ENCODE measurements at regions not wholly inside any gene's neighbourhood (a gene's known extent, or its start where the extent isn't known, plus 50 kb on each side); places are given as distances from the start of the nearest gene placed in this dataset.
"Not testable (repeated sequence)": the region's sequence is repeated elsewhere in the genome, so short reads cannot be mapped to it uniquely, and the experiment has no call there.

DNA sequence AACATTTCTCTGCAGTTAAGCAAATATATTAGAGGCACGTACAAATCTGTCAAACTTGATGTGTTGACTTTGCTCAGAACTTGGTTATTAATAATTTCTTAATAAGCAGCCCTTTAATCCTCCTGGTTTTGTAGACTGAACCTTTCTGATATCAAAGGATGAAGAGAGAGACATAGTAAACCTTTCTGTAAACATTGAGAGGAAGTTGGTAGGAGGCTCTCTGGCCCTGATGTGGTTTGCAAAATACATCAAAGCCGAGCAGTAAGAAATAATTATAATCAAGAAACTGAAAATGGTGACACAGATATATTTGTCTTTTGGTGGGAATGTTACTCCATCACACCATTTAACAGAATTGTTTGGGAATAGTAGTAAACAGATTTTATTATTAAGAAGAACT is 111.9 kb downstream of the OXSM start:
- Mint-ChIP-seq H3K4me1 (peaks cover 3% of the 10 kb centered on the region), H3K36me3 (ENCODE audit: low read depth) (no peaks in the 10 kb centered on the region), H3K4me3 (no peak overlapping the region), H3K27ac (no peak overlapping the region), H3K9me3 (no peaks in the 10 kb centered on the region), H3K27me3 (no peaks in the 10 kb centered on the region)
- ChIA-PET CTCF (no interaction called here), POLR2A (no interaction called here)
- DNase-seq: no peak

DNA sequence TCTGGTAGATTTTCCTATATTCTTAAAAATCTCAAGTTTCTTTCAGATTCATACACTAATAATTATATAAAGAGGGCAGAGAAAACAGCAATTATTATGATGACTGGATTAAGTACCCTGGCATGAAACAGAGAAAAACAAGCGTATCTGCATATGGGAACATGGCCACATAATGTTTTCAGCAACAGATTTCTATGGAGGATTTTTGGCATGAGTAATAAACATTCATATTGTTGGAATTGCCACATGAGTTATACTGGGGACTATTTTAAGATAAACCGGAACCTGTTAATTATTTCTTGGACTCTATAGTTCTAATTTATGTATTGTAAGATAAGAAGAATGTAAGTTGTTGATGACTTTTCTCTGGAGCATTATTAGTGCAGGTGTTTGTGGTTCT is 112.7 kb downstream of the OXSM start:
- CTCF ChIA-PET: no interaction called here
- POLR2A ChIA-PET: no interaction called here
- DNase-seq: no peak
- Mint-ChIP-seq H3K4me3 (no peak overlapping the region), H3K27me3 (no peaks in the 10 kb centered on the region), H3K9me3 (no peaks in the 10 kb centered on the region), H3K4me1 (peaks cover 3% of the 10 kb centered on the region), H3K36me3 (ENCODE audit: low read depth) (no peaks in the 10 kb centered on the region), H3K27ac (no peak overlapping the region)

DNA sequence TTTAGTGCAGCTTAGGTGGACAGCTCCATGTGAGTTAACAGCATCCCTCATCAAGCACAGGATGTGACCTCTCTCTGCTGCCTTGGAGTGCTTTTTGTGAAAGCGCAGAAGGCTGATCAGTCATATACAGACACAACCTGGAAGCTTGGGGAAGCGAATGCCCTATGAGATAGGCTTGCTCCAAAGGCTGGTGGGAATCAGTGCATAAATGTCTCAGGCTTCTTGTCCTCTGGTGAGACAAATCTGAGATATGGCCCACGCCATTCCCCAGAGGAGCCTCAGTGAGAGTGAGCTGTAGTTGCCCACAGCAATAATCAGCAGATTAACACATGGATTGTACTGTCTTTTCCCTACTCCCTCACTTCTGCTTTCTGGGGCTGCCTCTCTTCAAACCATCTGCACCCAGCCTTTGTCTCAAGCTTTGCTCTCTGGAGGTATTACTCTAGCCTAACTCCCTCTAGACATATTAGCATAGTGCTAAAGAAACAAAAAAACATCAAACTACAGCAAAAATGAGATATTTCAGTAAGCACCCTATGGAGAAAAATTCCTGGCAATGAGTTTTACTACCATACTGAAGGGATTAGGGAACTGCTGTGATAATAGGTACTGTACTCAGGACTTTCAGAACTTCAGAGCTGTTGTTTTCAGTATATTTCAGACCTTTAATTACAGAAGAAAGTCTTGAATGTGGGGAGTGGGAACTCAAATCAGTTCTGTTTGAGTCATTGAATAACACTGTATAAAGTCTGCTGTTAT is 113.7 kb downstream of the OXSM start:
- Mint-ChIP-seq H3K27me3 (no peaks in the 10 kb centered on the region), H3K27ac (no peak overlapping the region), H3K4me1 (peaks cover 3% of the 10 kb centered on the region), H3K9me3 (no peaks in the 10 kb centered on the region), H3K36me3 (ENCODE audit: low read depth) (no peaks in the 10 kb centered on the region), H3K4me3 (no peak overlapping the region)
- DNase-seq: no peak
- POLR2A ChIA-PET: no interaction called here
- CTCF ChIA-PET: no interaction called here

GRCh38 chr3:25904206-25904605 is 114.3 kb downstream of the OXSM start:
- no peak for DNase-seq
- H3K27me3 Mint-ChIP-seq: no peaks in the 10 kb centered on the region
- no peak overlapping the region for H3K4me3 Mint-ChIP-seq
- ChIA-PET CTCF (no interaction called here), POLR2A (no interaction called here)
- H3K36me3 Mint-ChIP-seq (ENCODE audit: low read depth): no peaks in the 10 kb centered on the region
- peaks cover 3% of the 10 kb centered on the region for H3K4me1 Mint-ChIP-seq
- H3K9me3 Mint-ChIP-seq: no peaks in the 10 kb centered on the region
- no peak overlapping the region for H3K27ac Mint-ChIP-seq

DNA sequence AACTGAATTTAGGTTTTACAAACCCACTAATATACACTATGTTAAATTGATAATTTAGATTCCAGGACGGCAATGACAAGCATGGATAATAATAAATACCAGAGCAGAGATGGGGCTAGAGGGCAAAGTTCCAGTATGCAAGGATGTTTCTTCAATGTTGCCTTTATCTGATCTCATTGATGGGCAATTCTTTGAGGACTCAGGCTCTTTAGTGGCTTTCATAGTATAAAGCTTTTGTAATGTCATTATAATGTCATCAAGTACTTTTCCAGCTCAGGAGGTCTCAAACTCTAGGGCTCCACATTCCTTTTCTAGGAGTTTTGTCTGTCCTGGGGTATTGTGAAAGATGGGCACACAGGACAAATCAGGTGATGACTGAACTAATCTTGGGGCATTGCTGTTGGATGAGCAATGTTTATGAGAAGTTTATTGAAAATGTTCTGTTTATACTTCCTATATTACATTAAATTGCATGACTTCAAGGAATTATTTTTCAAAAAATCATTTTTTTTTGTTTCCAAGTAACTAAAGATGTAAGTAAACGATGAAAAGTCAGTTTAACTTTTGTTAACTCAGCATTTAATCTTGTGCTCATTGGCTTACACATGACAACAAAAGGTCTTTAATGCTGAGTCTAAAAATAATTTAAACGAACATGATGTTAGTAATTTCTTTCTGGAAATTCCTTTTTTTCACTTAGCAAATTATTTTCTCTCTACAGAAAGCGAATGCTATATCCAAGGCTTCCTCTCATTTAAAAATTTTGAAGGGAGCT is 116.4 kb downstream of the OXSM start:
- Mint-ChIP-seq H3K27me3 (no peaks in the 10 kb centered on the region), H3K4me1 (peaks cover 5% of the 10 kb centered on the region), H3K36me3 (ENCODE audit: low read depth) (no peaks in the 10 kb centered on the region), H3K4me3 (no peak overlapping the region), H3K27ac (no peak overlapping the region), H3K9me3 (no peaks in the 10 kb centered on the region)
- no peak for DNase-seq
- ChIA-PET POLR2A (no interaction called here), CTCF (no interaction called here)

GRCh38 chr3:25907081-25907480 is 117.2 kb downstream of the OXSM start:
- ChIA-PET CTCF (no interaction called here), POLR2A (no interaction called here)
- Mint-ChIP-seq H3K4me3 (no peak overlapping the region), H3K27ac (no peak overlapping the region), H3K4me1 (peaks cover 10% of the 10 kb centered on the region), H3K9me3 (no peaks in the 10 kb centered on the region), H3K27me3 (no peaks in the 10 kb centered on the region), H3K36me3 (ENCODE audit: low read depth) (no peaks in the 10 kb centered on the region)
- no peak for DNase-seq

DNA sequence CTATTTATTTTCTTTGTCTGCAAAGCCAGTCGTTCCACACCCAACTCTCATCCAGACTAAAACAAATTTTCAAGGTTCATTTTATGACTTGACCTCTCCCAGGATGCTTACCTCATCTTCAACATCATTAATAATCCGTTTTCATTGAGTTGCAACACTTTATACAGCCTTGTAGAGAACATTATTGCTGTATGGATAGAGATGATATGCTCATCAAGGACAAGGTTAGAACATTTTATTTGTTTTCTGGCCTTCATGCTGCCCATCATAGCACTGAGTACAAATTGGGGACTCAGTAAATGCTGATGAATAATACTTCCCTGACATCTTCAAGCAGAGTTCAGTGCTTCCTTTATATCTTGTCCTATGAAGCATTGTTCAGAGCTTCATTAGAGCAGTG is 120.2 kb downstream of the OXSM start:
- no peaks in the 10 kb centered on the region for H3K27me3 Mint-ChIP-seq
- H3K27ac Mint-ChIP-seq: no peak overlapping the region
- no peak for DNase-seq
- no peak overlapping the region for H3K4me3 Mint-ChIP-seq
- H3K4me1 Mint-ChIP-seq: peaks cover 13% of the 10 kb centered on the region
- H3K9me3 Mint-ChIP-seq: no peaks in the 10 kb centered on the region
- CTCF ChIA-PET: no interaction called here
- H3K36me3 Mint-ChIP-seq (ENCODE audit: low read depth): no peaks in the 10 kb centered on the region
- POLR2A ChIA-PET: no interaction called here

DNA sequence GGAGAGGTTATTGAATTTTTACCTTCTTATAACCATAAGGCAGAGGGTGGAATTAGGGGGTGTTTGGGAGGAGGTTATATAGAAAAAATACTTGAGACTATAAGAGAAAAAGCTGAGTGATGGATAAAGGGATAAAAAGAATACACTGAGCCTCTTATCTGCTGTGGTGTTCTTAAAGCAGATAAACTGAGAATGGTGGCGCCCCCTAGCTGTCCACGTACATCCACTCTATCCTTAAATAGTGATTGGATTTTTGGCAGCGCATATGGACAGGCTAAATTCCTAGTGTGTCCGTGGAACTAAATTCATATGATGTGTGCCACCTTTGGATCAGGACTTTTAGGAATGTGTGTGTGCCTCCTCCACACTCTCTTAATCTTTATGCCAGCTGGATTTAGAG is 121.1 kb downstream of the OXSM start:
- H3K4me3 Mint-ChIP-seq: no peak overlapping the region
- H3K27ac Mint-ChIP-seq: no peak overlapping the region
- H3K36me3 Mint-ChIP-seq (ENCODE audit: low read depth): no peaks in the 10 kb centered on the region
- CTCF ChIA-PET: no interaction called here
- no peaks in the 10 kb centered on the region for H3K9me3 Mint-ChIP-seq
- peak; percentile 34 for DNase-seq
- no peaks in the 10 kb centered on the region for H3K27me3 Mint-ChIP-seq
- POLR2A ChIA-PET: no interaction called here
- peaks cover 13% of the 10 kb centered on the region for H3K4me1 Mint-ChIP-seq

DNA sequence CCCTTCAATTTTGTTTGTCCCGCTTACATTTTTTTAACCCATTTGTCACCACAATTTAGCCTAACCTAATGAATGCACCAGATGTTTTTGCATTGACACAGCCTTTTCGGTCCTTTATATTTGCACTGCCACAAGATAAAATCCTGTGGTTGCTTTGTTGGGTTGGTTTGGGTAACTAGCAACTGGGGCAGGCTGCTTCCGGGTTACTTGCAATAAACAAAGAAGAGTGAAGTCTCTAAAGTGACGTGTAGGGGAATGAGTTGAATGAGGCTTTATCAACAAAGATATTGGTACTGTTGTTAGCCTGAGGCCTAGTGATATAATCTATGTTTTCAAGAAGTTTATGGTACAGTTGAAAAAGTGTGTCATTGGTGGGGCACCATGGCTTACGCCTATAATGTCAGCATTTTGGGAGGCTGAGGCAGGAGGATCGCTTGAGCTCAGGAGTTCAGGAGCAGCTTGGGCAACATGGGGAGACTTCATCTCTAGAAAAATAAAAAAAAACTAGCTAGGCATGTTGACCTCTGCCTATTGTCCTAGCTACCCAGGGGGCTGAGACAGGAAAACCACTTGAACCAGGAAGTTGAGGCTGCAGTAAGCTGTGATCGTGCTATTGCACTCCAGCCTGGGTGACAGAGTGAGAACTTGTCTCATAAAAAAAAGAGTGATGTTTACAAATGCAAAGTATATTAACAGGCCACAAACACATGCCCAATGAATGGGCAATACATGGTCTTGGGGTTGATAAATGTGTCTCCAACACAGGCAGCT is 121.8 kb downstream of the OXSM start:
- ChIA-PET POLR2A (no interaction called here), CTCF (interaction anchor here (1.4 kb wide), 1 partner anchor 9 kb away, joined by 3 read pairs; no protein-coding TSS in a partner anchor)
- Mint-ChIP-seq H3K9me3 (no peaks in the 10 kb centered on the region), H3K4me1 (peaks cover 13% of the 10 kb centered on the region), H3K27ac (peak overlapping the region; percentile 47), H3K27me3 (no peaks in the 10 kb centered on the region), H3K36me3 (ENCODE audit: low read depth) (no peaks in the 10 kb centered on the region), H3K4me3 (no peak overlapping the region)
- peak; percentile 25 for DNase-seq

DNA sequence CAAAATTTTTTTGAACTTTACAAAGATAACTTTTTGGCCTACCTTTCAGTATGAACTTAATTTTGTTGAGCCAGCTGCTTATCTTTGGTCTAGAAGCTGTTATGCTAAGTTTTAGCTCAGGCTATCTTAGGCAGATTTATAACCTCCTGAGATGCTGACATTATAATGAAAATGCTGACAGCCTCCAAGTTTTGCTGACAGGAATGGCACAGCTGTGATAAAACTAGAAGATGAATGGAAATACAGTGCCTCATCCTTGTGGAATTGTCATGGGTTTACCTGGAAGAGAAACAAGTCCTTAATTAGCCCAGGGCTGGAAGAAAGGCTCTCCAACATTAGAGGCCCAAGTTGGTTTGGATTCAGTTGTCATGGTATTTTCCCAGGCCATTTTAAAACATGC is 123.3 kb downstream of the OXSM start:
- POLR2A ChIA-PET: no interaction called here
- H3K4me3 Mint-ChIP-seq: no peak overlapping the region
- DNase-seq: no peak

GRCh38 chr3:25915673-25916072 is 125.8 kb downstream of the OXSM start:
- H3K27me3 Mint-ChIP-seq: peaks cover 2% of the 10 kb centered on the region
- H3K4me3 Mint-ChIP-seq: no peak overlapping the region
- no peaks in the 10 kb centered on the region for H3K9me3 Mint-ChIP-seq
- peaks cover 13% of the 10 kb centered on the region for H3K4me1 Mint-ChIP-seq
- DNase-seq: no peak
- POLR2A ChIA-PET: no interaction called here
- no peak overlapping the region for H3K27ac Mint-ChIP-seq
- no peaks in the 10 kb centered on the region for H3K36me3 Mint-ChIP-seq (ENCODE audit: low read depth)
- CTCF ChIA-PET: no interaction called here

More for the DNA sequence above, 123.3 kb downstream of the OXSM start:
- H3K27ac Mint-ChIP-seq: no peak overlapping the region
- H3K27me3 Mint-ChIP-seq: peaks cover 2% of the 10 kb centered on the region
- CTCF ChIA-PET: interaction anchor here (1.4 kb wide), 1 partner anchor 8 kb away, joined by 3 read pairs; no protein-coding TSS in a partner anchor
- H3K4me1 Mint-ChIP-seq: peaks cover 13% of the 10 kb centered on the region
- no peaks in the 10 kb centered on the region for H3K36me3 Mint-ChIP-seq (ENCODE audit: low read depth)
- no peaks in the 10 kb centered on the region for H3K9me3 Mint-ChIP-seq

DNA sequence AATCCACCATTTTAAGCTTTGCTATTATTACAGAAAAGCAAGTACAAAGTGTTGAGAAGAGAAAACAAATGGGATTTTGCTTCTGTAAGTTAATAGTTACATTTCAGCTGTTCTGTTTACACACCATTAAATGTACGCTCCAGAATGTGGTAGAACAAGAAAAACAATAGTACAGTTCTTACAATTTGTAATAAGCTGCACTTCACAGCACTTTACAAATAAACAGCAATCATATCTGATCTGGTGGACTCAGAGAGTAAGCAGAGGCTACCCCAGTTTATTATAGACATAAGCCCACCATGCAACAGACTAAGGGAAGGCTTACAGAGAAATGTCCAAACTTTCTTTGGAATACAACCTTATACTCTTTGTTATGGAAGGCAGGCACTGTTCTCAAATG is 126.4 kb downstream of the OXSM start:
- Mint-ChIP-seq H3K9me3 (no peaks in the 10 kb centered on the region), H3K27ac (no peak overlapping the region), H3K4me3 (no peak overlapping the region), H3K36me3 (ENCODE audit: low read depth) (no peaks in the 10 kb centered on the region), H3K4me1 (peaks cover 11% of the 10 kb centered on the region), H3K27me3 (peaks cover 2% of the 10 kb centered on the region)
- DNase-seq: no peak
- CTCF ChIA-PET: no interaction called here
- POLR2A ChIA-PET: no interaction called here

DNA sequence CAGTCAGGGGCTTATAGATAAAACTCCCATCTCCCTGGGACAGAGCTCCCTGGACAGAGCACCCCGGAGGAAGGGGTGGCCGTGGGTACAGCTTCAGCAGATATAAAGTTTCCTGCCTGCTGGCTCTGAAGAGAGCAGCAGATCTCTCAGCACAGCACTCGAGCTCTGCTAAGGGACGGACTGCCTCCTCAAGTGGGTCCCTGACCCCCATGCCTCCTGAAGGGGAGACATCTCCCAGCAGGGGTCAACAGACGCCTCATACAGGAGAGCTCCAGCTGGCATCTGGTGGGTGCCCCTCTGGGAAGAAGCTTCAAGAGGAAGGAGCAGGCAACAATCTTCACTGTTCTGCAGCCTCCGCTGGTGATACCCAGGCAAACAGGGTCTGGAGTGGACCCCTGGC is 142.1 kb downstream of the OXSM start:
- POLR2A ChIA-PET, H3K27me3 Mint-ChIP-seq: not testable (repeated sequence)
- CTCF ChIA-PET: interaction anchor here (0.7 kb wide), 1 partner anchor 1569 kb away, joined by 3 read pairs; no protein-coding TSS in a partner anchor

More for the DNA sequence above, 142.1 kb downstream of the OXSM start:
- H3K9me3 Mint-ChIP-seq; H3K36me3 Mint-ChIP-seq (ENCODE audit: low read depth); H3K4me1 Mint-ChIP-seq; H3K4me3 Mint-ChIP-seq; DNase-seq; H3K27ac Mint-ChIP-seq: not testable (repeated sequence)

All from activated CD4-positive, alpha-beta memory T cell treated with anti-CD3 and anti-CD28 coated beads, Interleukin-2, amount 10 ng/mL, durations not matched to agents 7 days and 5 days (primary cell).